Muscle layer of colon (tissue), 2 donors: ENCODE measurements at regions not wholly inside any gene's neighbourhood (a gene's known extent, or its start where the extent isn't known, plus 50 kb on each side); places are given as distances from the start of the nearest gene placed in this dataset.
"Not testable (repeated sequence)": the region's sequence is repeated elsewhere in the genome, so short reads cannot be mapped to it uniquely, and the experiment has no call there.

Experiments used
- H3K27ac ChIP-seq: one replicate; pipeline ENCODE4 v1.7.0; 2013; ENCODE audit warnings: low read depth, mild to moderate bottlenecking, low read length, moderate library complexity
- H3K27me3 ChIP-seq, 2 donors: one replicate each; pipeline ENCODE4 v1.7.0; 2013; ENCODE audit warnings: low read length in 2 of 2, mild to moderate bottlenecking in 2 of 2; ENCODE audit not compliant: insufficient read depth in 2 of 2, control insufficient read depth in 1 of 2
- H3K36me3 ChIP-seq: one replicate; pipeline ENCODE4 v1.7.0; 2013; ENCODE audit warnings: mild to moderate bottlenecking, low read length; ENCODE audit not compliant: insufficient read depth
- H3K4me1 ChIP-seq: one replicate; pipeline ENCODE4 v1.7.0; 2013; ENCODE audit warnings: mild to moderate bottlenecking, low read length; ENCODE audit not compliant: insufficient read depth
- H3K4me3 ChIP-seq, 2 donors: one replicate each; pipeline ENCODE4 v1.7.0; 2013; ENCODE audit warnings: low read length in 2 of 2, low read depth in 1 of 2, mild to moderate bottlenecking in 1 of 2, moderate library complexity in 1 of 2
- H3K9ac ChIP-seq: one replicate; pipeline ENCODE4 v1.7.0; 2013; ENCODE audit warnings: low read length
- H3K9me3 ChIP-seq: one replicate; pipeline ENCODE4 v1.7.0; 2013; ENCODE audit warnings: mild to moderate bottlenecking, low read length
- donor health status: abdominal sarcoma.
- donor health status: Adenocarcinoma of cecum.

- H3K36me3 ChIP-seq, H3K27ac ChIP-seq, H3K4me3 ChIP-seq, H3K4me1 ChIP-seq, H3K9me3 ChIP-seq, H3K27me3 ChIP-seq, H3K9ac ChIP-seq: not testable (repeated sequence)
Measured at GRCh38 chr17:63226720-63227119, 219.4 kb downstream of the CYB561 start.

- H3K4me1 ChIP-seq, H3K27ac ChIP-seq, H3K9ac ChIP-seq, H3K9me3 ChIP-seq, H3K4me3 ChIP-seq, H3K27me3 ChIP-seq, H3K36me3 ChIP-seq: not testable (repeated sequence)
Measured at GRCh38 chr17:63231015-63231620, 215.0 kb downstream of the CYB561 start.

GRCh38 chr17:63232565-63233310, 213.4 kb downstream of the CYB561 start:
- no peak overlapping the region for H3K27ac ChIP-seq

GRCh38 chr17:63240106-63240505, 206.0 kb downstream of the CYB561 start:
- H3K9ac ChIP-seq = no peak overlapping the region
- H3K27ac ChIP-seq = no peak overlapping the region
- no peaks in the 10 kb centered on the region for H3K4me1 ChIP-seq

More at GRCh38 chr17:63232565-63233310, 213.4 kb downstream of the CYB561 start:
- H3K36me3 ChIP-seq = no peaks in the 10 kb centered on the region
- no peaks in the 10 kb centered on the region for H3K4me1 ChIP-seq
- H3K9ac ChIP-seq = no peak overlapping the region
- H3K9me3 ChIP-seq = peaks cover 6% of the 10 kb centered on the region
- no peak overlapping the region for H3K4me3 ChIP-seq
- H3K27me3 ChIP-seq = no peaks in the 10 kb centered on the region

DNA sequence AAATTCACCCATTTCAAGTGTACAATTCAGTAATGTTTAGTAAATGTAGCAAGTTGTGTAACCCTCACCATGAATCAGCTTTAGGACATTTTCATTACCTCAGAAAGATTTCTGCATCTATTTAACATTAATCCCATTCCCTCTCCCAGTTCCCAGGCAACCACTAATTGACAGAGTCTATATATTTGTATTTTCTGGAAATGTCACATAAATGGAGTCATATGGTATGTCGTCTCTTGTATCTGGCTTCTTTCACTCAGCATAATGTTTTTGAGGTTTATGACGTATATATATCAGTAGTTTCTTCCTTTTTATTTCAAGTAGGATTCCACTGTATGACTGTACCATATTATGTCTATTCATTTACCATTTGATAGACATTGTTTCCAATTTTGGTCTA, 199.8 kb downstream of the CYB561 start:
- Histone ChIP-seq H3K9me3 (no peaks in the 10 kb centered on the region), H3K4me3 (no peak overlapping the region), H3K4me1 (no peaks in the 10 kb centered on the region), H3K27ac (no peak overlapping the region), H3K36me3 (no peaks in the 10 kb centered on the region), H3K9ac (no peak overlapping the region), H3K27me3 (no peaks in the 10 kb centered on the region)

More at GRCh38 chr17:63240106-63240505, 206.0 kb downstream of the CYB561 start:
- no peaks in the 10 kb centered on the region for H3K36me3 ChIP-seq
- H3K9me3 ChIP-seq = no peaks in the 10 kb centered on the region
- no peak overlapping the region for H3K4me3 ChIP-seq
- H3K27me3 ChIP-seq = no peaks in the 10 kb centered on the region

GRCh38 chr17:63247706-63248105, 198.4 kb downstream of the CYB561 start:
- no peaks in the 10 kb centered on the region for H3K36me3 ChIP-seq
- no peak overlapping the region for H3K9ac ChIP-seq
- H3K4me3 ChIP-seq = no peak overlapping the region
- H3K4me1 ChIP-seq = no peaks in the 10 kb centered on the region
- no peaks in the 10 kb centered on the region for H3K9me3 ChIP-seq
- no peaks in the 10 kb centered on the region for H3K27me3 ChIP-seq
- no peak overlapping the region for H3K27ac ChIP-seq

DNA sequence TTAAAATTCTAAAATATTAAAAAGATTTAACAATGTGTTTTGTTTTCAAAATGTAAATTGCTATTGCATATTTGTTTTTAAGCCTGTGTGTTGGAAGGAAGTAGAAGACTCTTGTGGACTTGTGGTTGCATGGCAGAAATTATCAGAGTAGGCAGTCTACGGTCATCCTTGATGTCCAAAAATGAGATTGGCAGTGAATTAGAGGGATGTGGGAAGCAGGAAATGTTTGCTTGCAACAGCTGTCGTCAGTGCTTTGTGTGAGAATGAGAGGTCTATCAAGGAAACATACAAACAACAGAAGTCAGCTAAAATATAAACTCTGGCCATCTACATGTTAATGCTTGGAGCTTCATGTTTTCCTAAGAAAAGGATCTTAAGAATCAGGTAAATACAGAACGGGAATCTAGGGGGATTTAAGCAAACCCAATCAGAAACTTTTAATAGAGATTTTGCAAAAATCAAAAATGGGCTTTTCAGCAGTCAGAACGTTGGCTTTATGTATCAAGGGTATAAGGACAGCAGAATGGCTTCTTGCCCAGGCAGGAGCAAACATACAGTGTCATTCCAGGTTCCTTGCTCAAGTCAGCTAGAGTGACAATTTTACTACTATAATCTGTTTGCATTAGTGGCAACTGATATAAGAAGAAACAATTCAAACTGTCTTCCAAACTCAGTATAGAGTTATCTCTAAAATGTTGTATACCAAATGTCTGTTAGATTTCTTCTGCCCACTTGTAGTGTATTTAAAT, 196.7 kb downstream of the CYB561 start:
- Histone ChIP-seq H3K4me3 (no peak overlapping the region), H3K27ac (no peak overlapping the region), H3K9ac (no peak overlapping the region), H3K27me3 (no peaks in the 10 kb centered on the region), H3K9me3 (no peaks in the 10 kb centered on the region), H3K36me3 (no peaks in the 10 kb centered on the region), H3K4me1 (no peaks in the 10 kb centered on the region)

- H3K9ac ChIP-seq = no peak overlapping the region
Measured at GRCh38 chr17:63250830-63251229, 195.3 kb downstream of the CYB561 start.

DNA sequence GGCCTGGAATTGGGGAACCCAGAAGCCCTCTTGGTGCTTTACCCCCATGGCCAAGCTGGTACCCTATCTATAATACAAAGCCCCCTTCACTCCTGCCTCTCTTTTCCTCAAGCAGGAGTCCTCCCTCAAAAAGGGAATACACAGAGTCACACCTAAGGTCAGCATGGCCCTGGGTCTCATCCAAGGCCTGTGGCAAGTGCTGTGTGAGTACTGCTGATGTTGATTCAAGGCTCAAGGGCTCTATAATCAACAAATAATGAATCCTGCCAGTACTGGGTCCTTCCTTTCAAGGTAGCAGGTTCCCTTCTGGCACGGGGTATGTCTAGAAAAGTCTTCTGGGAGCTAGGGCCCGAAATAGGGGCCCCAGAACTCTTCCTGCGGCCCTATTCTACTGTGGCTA, 187.3 kb downstream of the CYB561 start:
- no peak overlapping the region for H3K27ac ChIP-seq
- H3K9ac ChIP-seq = no peak overlapping the region
- no peaks in the 10 kb centered on the region for H3K36me3 ChIP-seq
- no peak overlapping the region for H3K4me3 ChIP-seq
- no peaks in the 10 kb centered on the region for H3K9me3 ChIP-seq
- H3K4me1 ChIP-seq = no peaks in the 10 kb centered on the region
- no peaks in the 10 kb centered on the region for H3K27me3 ChIP-seq

More at GRCh38 chr17:63250830-63251229, 195.3 kb downstream of the CYB561 start:
- Histone ChIP-seq H3K36me3 (no peaks in the 10 kb centered on the region), H3K9me3 (no peaks in the 10 kb centered on the region), H3K4me1 (no peaks in the 10 kb centered on the region), H3K4me3 (no peak overlapping the region), H3K27ac (no peak overlapping the region), H3K27me3 (no peaks in the 10 kb centered on the region)

GRCh38 chr17:63262751-63263476, 183.2 kb downstream of the CYB561 start:
- Histone ChIP-seq H3K36me3 (no peaks in the 10 kb centered on the region), H3K27me3 (no peaks in the 10 kb centered on the region), H3K4me1 (no peaks in the 10 kb centered on the region), H3K9me3 (no peaks in the 10 kb centered on the region), H3K4me3 (no peak overlapping the region), H3K9ac (no peak overlapping the region), H3K27ac (no peak overlapping the region)

DNA sequence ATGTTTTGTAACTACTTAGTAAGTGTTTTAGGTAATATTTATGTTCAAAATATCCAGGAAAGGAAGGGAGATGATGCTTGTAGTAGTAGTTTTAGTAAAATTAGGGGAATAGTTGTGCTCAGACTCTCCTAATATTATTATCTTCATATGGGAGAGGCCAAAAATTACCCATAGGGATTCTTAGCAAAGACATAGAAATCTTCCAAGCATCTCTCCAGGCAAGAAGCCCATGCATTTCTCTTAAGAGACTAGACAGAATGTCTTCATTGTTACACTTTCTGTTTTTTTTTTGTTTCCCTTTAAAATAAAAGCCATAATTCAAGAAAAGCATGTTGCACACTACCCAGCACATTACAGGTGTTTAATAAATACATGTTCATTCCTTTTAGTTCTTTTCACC, 180.6 kb downstream of the CYB561 start:
- H3K27me3 ChIP-seq = no peaks in the 10 kb centered on the region
- H3K9me3 ChIP-seq = no peaks in the 10 kb centered on the region
- no peak overlapping the region for H3K4me3 ChIP-seq
- no peak overlapping the region for H3K9ac ChIP-seq
- no peaks in the 10 kb centered on the region for H3K36me3 ChIP-seq
- H3K27ac ChIP-seq = no peak overlapping the region
- no peaks in the 10 kb centered on the region for H3K4me1 ChIP-seq
